ENCODE measurements at regions not wholly inside any gene's neighbourhood (a gene's known extent, or its start where the extent isn't known, plus 50 kb on each side); places are given as distances from the start of the nearest gene placed in this dataset.
"Not testable (repeated sequence)": the region's sequence is repeated elsewhere in the genome, so short reads cannot be mapped to it uniquely, and the experiment has no call there.

DNA sequence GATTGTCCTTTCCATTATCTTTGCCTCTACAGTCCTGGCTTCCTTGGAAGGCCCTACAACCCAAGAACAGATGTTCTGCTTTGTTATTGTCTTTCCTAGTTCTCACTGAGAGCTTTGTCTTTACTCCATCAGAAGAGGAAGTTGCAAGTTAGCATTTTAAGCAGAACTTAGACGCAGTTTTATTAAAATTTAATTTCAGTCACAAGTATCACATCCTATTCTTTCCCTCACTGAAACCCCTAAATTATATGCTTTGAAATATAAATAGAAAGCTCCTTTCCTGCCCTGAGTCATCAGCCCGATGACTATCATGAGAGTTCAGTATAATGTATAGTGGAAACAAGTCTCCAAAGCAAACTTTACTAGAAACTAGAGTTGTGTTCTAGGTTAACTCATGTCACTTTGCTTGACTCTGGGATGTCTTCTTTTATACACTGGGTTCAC lies 291.2 kb upstream of the RBMS3 start:
- Histone ChIP-seq H3K4me3 (ENCODE audit: low read length) (no peak overlapping the region), H3K9me3 (ENCODE audit: control insufficient read depth, low read length) (peaks cover 2% of the 10 kb centered on the region), H3K27me3 (ENCODE audit: control insufficient read depth, insufficient read depth) (no peaks in the 10 kb centered on the region), H3K4me1 (ENCODE audit: control insufficient read depth, insufficient read depth, low read length) (no peaks in the 10 kb centered on the region), H3K27ac (ENCODE audit: low read length) (no peak overlapping the region)
- ATAC-seq (no peak), DNase-seq (no peak)
- 38% methylated on average over 2 of the region's 2 CpGs for WGBS
- intact Hi-C loops (cut with DNase I), result no loop called here

DNA sequence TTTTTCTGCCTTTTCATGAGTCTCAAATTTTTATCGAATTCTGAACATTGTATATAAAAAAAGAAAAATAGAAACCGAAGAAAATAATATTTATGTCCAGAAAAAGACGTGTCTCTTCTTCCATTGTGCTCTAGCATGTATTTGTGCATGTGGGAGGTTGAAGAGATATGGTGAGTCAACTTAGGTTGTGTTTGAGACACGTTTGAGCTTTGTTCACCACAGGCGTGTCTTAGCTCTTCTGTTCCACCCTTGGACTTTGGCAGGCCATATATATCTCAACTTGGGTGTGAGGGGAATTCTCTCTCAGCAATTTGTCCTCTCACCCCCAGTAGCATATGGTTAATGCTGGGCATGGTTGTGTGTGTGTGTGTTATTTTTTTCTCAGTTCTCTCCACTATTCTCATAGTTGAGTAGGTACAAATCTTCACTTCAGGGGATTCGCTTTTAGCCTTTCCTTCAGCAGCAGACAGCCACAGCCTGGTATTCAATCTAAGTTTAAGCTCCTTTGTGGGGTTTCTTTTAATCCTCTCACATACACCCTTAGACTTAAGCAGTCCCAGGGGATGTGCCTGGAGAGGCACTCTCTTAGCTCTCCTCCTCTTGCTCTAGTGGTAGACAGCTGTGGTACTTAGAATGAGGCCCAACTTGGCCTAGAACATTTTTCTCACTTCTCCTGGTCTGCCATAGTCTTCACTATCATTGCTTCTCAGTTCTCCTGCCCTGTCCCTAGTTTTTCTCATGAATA lies 286.5 kb upstream of the RBMS3 start:
- intact Hi-C loops (cut with DNase I), result no loop called here
- Histone ChIP-seq H3K27me3 (ENCODE audit: control insufficient read depth, insufficient read depth) (no peaks in the 10 kb centered on the region), H3K4me1 (ENCODE audit: control insufficient read depth, insufficient read depth, low read length) (no peaks in the 10 kb centered on the region), H3K27ac (ENCODE audit: low read length) (no peak overlapping the region), H3K4me3 (ENCODE audit: low read length) (no peak overlapping the region), H3K9me3 (ENCODE audit: control insufficient read depth, low read length) (peaks cover 2% of the 10 kb centered on the region)
- DNase-seq (no peak), ATAC-seq (no peak)
- WGBS, result 92% methylated on average over 6 of the region's 6 CpGs

- DNase-seq (no peak), ATAC-seq (no peak)
- H3K9me3 ChIP-seq (ENCODE audit: control insufficient read depth, low read length), result no peaks in the 10 kb centered on the region
- no peaks in the 10 kb centered on the region for H3K27me3 ChIP-seq (ENCODE audit: control insufficient read depth, insufficient read depth)
- H3K4me1 ChIP-seq (ENCODE audit: control insufficient read depth, insufficient read depth, low read length), result no peaks in the 10 kb centered on the region
- 92% methylated on average over 4 of the region's 4 CpGs for WGBS
- no peak overlapping the region for H3K4me3 ChIP-seq (ENCODE audit: low read length)
- intact Hi-C loops (cut with DNase I), result no loop called here
- no peak overlapping the region for H3K27ac ChIP-seq (ENCODE audit: low read length)
Measured at GRCh38 chr3:29004885-29005599, 275.8 kb upstream of the RBMS3 start.

GRCh38 chr3:29005862-29006261 lies 275.0 kb upstream of the RBMS3 start:
- no peak for DNase-seq
- H3K9me3 ChIP-seq (ENCODE audit: control insufficient read depth, low read length), result no peaks in the 10 kb centered on the region
- no peaks in the 10 kb centered on the region for H3K27me3 ChIP-seq (ENCODE audit: control insufficient read depth, insufficient read depth)
- H3K27ac ChIP-seq (ENCODE audit: low read length), result no peak overlapping the region
- H3K4me1 ChIP-seq (ENCODE audit: control insufficient read depth, insufficient read depth, low read length), result no peaks in the 10 kb centered on the region
- ATAC-seq, result no peak
- H3K4me3 ChIP-seq (ENCODE audit: low read length), result no peak overlapping the region
- intact Hi-C loops (cut with DNase I), result no loop called here

- Histone ChIP-seq H3K27me3 (ENCODE audit: control insufficient read depth, insufficient read depth) (no peaks in the 10 kb centered on the region), H3K27ac (ENCODE audit: low read length) (no peak overlapping the region), H3K4me1 (ENCODE audit: control insufficient read depth, insufficient read depth, low read length) (no peaks in the 10 kb centered on the region), H3K9me3 (ENCODE audit: control insufficient read depth, low read length) (no peaks in the 10 kb centered on the region), H3K4me3 (ENCODE audit: low read length) (no peak overlapping the region)
- intact Hi-C loops (cut with DNase I), result no loop called here
- 88% methylated on average over 2 of the region's 2 CpGs for WGBS
- ATAC-seq, result no peak
- DNase-seq, result no peak
Measured at GRCh38 chr3:29011441-29011840, 269.4 kb upstream of the RBMS3 start.

DNA sequence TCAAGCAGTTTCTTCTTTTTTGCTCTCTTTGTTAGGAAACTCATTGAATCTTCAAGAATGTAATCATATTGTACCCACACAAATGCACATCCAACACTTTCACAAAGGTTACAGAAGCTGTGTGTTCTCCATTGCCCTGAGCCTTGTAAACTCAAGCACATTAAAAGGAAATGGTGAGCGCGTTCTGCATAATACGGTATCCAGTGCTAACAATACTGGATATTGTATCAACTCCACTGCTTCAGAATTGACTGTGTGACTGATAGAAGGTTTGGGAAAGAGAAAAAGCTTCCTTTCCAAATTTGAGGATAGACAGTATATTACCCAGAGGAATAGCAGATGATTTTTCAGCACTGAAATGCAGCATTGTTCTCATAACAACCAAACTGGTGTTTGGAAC lies 268.9 kb upstream of the RBMS3 start:
- Histone ChIP-seq H3K4me1 (ENCODE audit: control insufficient read depth, insufficient read depth, low read length) (no peaks in the 10 kb centered on the region), H3K4me3 (ENCODE audit: low read length) (no peak overlapping the region), H3K27ac (ENCODE audit: low read length) (no peak overlapping the region), H3K27me3 (ENCODE audit: control insufficient read depth, insufficient read depth) (no peaks in the 10 kb centered on the region), H3K9me3 (ENCODE audit: control insufficient read depth, low read length) (no peaks in the 10 kb centered on the region)
- 87% methylated on average over 3 of the region's 3 CpGs for WGBS
- no peak for ATAC-seq
- DNase-seq, result no peak
- intact Hi-C loops (cut with DNase I), result no loop called here

- no peaks in the 10 kb centered on the region for H3K9me3 ChIP-seq (ENCODE audit: control insufficient read depth, low read length)
- intact Hi-C loops (cut with DNase I), result no loop called here
- H3K27me3 ChIP-seq (ENCODE audit: control insufficient read depth, insufficient read depth), result no peaks in the 10 kb centered on the region
- no peak overlapping the region for H3K27ac ChIP-seq (ENCODE audit: low read length)
- DNase-seq (no peak), ATAC-seq (no peak)
- H3K4me3 ChIP-seq (ENCODE audit: low read length), result no peak overlapping the region
- H3K4me1 ChIP-seq (ENCODE audit: control insufficient read depth, insufficient read depth, low read length), result no peaks in the 10 kb centered on the region
- 58% methylated on average over 1 of the region's 1 CpG for WGBS
Measured at GRCh38 chr3:29022976-29023375, 257.9 kb upstream of the RBMS3 start.

DNA sequence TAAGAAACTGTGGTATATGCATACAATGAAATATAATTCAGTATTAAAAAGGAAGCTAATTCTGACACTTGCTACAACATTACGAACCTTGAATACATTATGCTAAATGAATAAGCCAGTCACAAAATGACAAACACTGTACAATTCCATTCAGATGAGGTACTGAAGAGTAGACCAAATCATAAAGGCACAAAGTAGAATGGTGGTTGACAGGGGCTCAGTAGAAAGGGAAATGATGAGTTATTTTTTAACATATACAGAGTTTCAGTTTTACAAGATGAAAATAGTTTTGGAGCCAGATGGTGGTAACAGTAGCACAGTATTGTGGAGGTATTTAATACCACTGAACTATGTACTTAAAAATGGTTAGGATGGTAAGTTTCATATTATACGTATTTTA lies 254.6 kb upstream of the RBMS3 start:
- Histone ChIP-seq H3K27ac (ENCODE audit: low read length) (no peak overlapping the region), H3K9me3 (ENCODE audit: control insufficient read depth, low read length) (no peaks in the 10 kb centered on the region), H3K27me3 (ENCODE audit: control insufficient read depth, insufficient read depth) (no peaks in the 10 kb centered on the region), H3K4me3 (ENCODE audit: low read length) (no peak overlapping the region), H3K4me1 (ENCODE audit: control insufficient read depth, insufficient read depth, low read length) (no peaks in the 10 kb centered on the region)
- 93% methylated on average over 2 of the region's 2 CpGs for WGBS
- ATAC-seq, result no peak
- intact Hi-C loops (cut with DNase I), result no loop called here
- DNase-seq, result no peak

GRCh38 chr3:29026959-29027358 lies 253.9 kb upstream of the RBMS3 start:
- no peak overlapping the region for H3K27ac ChIP-seq (ENCODE audit: low read length)
- ATAC-seq, result no peak
- no peak overlapping the region for H3K4me3 ChIP-seq (ENCODE audit: low read length)
- no peak for DNase-seq
- intact Hi-C loops (cut with DNase I), result no loop called here
- H3K9me3 ChIP-seq (ENCODE audit: control insufficient read depth, low read length), result no peaks in the 10 kb centered on the region
- WGBS, result 83% methylated on average over 3 of the region's 3 CpGs
- no peaks in the 10 kb centered on the region for H3K4me1 ChIP-seq (ENCODE audit: control insufficient read depth, insufficient read depth, low read length)
- H3K27me3 ChIP-seq (ENCODE audit: control insufficient read depth, insufficient read depth), result no peaks in the 10 kb centered on the region

GRCh38 chr3:29031175-29031574 lies 249.7 kb upstream of the RBMS3 start:
- H3K27me3 ChIP-seq (ENCODE audit: control insufficient read depth, insufficient read depth); H3K4me1 ChIP-seq (ENCODE audit: control insufficient read depth, insufficient read depth, low read length); intact Hi-C loops (cut with DNase I); DNase-seq; H3K9me3 ChIP-seq (ENCODE audit: control insufficient read depth, low read length); ATAC-seq; H3K27ac ChIP-seq (ENCODE audit: low read length); H3K4me3 ChIP-seq (ENCODE audit: low read length): not testable (repeated sequence)
- WGBS, result 92% methylated on average over 2 of the region's 2 CpGs

- WGBS, result 94% methylated on average over 3 of the region's 3 CpGs
- intact Hi-C loops (cut with DNase I), result no loop called here
- ATAC-seq, result no peak
Measured at GRCh38 chr3:29033511-29033910, 247.4 kb upstream of the RBMS3 start.

More at GRCh38 chr3:29033511-29033910, 247.4 kb upstream of the RBMS3 start:
- no peak for DNase-seq
- H3K27me3 ChIP-seq (ENCODE audit: control insufficient read depth, insufficient read depth), result no peaks in the 10 kb centered on the region
- no peak overlapping the region for H3K4me3 ChIP-seq (ENCODE audit: low read length)
- no peaks in the 10 kb centered on the region for H3K9me3 ChIP-seq (ENCODE audit: control insufficient read depth, low read length)
- H3K4me1 ChIP-seq (ENCODE audit: control insufficient read depth, insufficient read depth, low read length), result no peaks in the 10 kb centered on the region
- no peak overlapping the region for H3K27ac ChIP-seq (ENCODE audit: low read length)
